DND-41 (cell line): ENCODE measurements at regions not wholly inside any gene's neighbourhood (a gene's known extent, or its start where the extent isn't known, plus 50 kb on each side); places are given as distances from the start of the nearest gene placed in this dataset.

ENCODE experiments used
- ATAC-seq: fragments of 200-7000 bp; cut with Tn5 transposase; 3 replicates; pipeline ENCODE4 v1.9.1; 2021; ENCODE audit warnings: low read depth; ENCODE audit not compliant: insufficient read depth
- DNase-seq: peaks from one replicate; pipeline ENCODE4 v3.0.0-alpha.2; 2020
- H2AFZ ChIP-seq: 2 replicates; pipeline ENCODE4 v1.6.0; 2012; ENCODE audit warnings: low read depth, low read length
- H3K27ac ChIP-seq: 2 replicates; pipeline ENCODE4 v1.5.1; 2012; ENCODE audit warnings: low read length, inconsistent platforms
- H3K27me3 ChIP-seq: fragments of 200-600 bp; sonication (generic); 2 replicates; pipeline ENCODE4 v1.6.0; 2012; ENCODE audit warnings: low read length, mild to moderate bottlenecking, inconsistent platforms; ENCODE audit not compliant: insufficient read depth, poor library complexity
- H3K36me3 ChIP-seq: 2 replicates; pipeline ENCODE4 v1.5.1; 2012; ENCODE audit warnings: low read length, inconsistent platforms; ENCODE audit not compliant: insufficient read depth
- H3K4me1 ChIP-seq: 2 replicates; pipeline ENCODE4 v1.5.1; 2012; ENCODE audit warnings: mild to moderate bottlenecking, low read length; ENCODE audit not compliant: insufficient read depth
- H3K4me2 ChIP-seq: 2 replicates; pipeline ENCODE4 v1.6.0; 2012; ENCODE audit warnings: mild to moderate bottlenecking, moderate library complexity, low read length, inconsistent platforms; ENCODE audit not compliant: insufficient read depth
- H3K4me3 ChIP-seq, 2 experiments: fragments of 200-600 bp in 1 of 2; shearing (Covaris generic) in 1 of 2; 2 replicates each; pipeline ENCODE4 v1.5.1; 2012 to 2016; ENCODE audit warnings: inconsistent platforms in 2 of 2, low read length in 2 of 2, mild to moderate bottlenecking in 2 of 2, low read depth in 1 of 2, moderate library complexity in 1 of 2
- H3K79me2 ChIP-seq: 2 replicates; pipeline ENCODE4 v1.6.0; 2012; ENCODE audit warnings: low read length, inconsistent platforms; ENCODE audit not compliant: insufficient read depth
- H3K9ac ChIP-seq: 2 replicates; pipeline ENCODE4 v1.6.0; 2012; ENCODE audit warnings: low read depth, mild to moderate bottlenecking, inconsistent platforms, low read length, moderate library complexity
- H3K9me3 ChIP-seq: 2 replicates; pipeline ENCODE4 v1.5.1; 2012; ENCODE audit warnings: low read length, moderate library complexity, mild to moderate bottlenecking, inconsistent platforms; ENCODE audit not compliant: insufficient read depth, severe bottlenecking
- H4K20me1 ChIP-seq: 2 replicates; pipeline ENCODE4 v1.6.0; 2012; ENCODE audit warnings: low read length; ENCODE audit not compliant: insufficient read depth
- EZH2 ChIP-seq: IDR thresholded peaks from 3 replicates; pipeline ENCODE4 v1.6.1; 2012; ENCODE audit warnings: borderline replicate concordance, low read depth, mild to moderate bottlenecking, moderate library complexity, low read length, inconsistent platforms; ENCODE audit not compliant: severe bottlenecking
- TF ChIP-seq, protein P1 (sequence below): IDR thresholded peaks from 2 replicates; pipeline ENCODE4 v1.5.1; 2012; ENCODE audit warnings: borderline replicate concordance, low read length, moderate library complexity, mild to moderate bottlenecking; ENCODE audit not compliant: poor library complexity, severe bottlenecking; ENCODE audit errors: extremely low read depth

DNA sequence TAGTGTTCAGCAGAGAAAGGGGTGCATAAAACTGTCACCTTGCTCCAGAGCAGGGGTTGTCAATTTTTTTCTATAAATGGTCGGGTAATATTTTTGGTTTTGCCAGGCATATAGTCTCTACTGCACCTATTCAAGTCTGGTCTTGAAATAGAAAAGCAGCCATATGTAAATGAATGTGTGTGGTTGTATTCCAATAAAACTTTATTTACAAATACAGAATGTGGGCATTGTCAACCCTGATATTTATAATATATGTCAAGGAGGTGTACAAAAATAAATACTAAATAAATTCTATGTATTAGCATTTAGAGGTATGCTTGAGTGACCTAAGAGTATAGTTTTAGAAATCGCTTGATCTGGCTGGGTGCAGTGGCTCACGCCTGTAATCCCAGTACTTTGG, 97.6 kb upstream of the SPRY2 start:
- no peaks in the 10 kb centered on the region for H3K79me2 ChIP-seq
- no peaks in the 10 kb centered on the region for H3K9me3 ChIP-seq
- ATAC-seq (no peak), DNase-seq (no peak)
- no peaks in the 10 kb centered on the region for H3K36me3 ChIP-seq
- TF ChIP-seq EZH2, result no peak
- TF ChIP-seq, protein P1, sequence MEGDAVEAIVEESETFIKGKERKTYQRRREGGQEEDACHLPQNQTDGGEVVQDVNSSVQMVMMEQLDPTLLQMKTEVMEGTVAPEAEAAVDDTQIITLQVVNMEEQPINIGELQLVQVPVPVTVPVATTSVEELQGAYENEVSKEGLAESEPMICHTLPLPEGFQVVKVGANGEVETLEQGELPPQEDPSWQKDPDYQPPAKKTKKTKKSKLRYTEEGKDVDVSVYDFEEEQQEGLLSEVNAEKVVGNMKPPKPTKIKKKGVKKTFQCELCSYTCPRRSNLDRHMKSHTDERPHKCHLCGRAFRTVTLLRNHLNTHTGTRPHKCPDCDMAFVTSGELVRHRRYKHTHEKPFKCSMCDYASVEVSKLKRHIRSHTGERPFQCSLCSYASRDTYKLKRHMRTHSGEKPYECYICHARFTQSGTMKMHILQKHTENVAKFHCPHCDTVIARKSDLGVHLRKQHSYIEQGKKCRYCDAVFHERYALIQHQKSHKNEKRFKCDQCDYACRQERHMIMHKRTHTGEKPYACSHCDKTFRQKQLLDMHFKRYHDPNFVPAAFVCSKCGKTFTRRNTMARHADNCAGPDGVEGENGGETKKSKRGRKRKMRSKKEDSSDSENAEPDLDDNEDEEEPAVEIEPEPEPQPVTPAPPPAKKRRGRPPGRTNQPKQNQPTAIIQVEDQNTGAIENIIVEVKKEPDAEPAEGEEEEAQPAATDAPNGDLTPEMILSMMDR, result no peak
- no peaks in the 10 kb centered on the region for H3K27me3 ChIP-seq
- no peaks in the 10 kb centered on the region for H4K20me1 ChIP-seq
- no peak overlapping the region for H3K9ac ChIP-seq
- no peaks in the 10 kb centered on the region for H3K4me1 ChIP-seq
- H2AFZ ChIP-seq, result no peak overlapping the region
- H3K27ac ChIP-seq, result no peak overlapping the region
- no peak overlapping the region for H3K4me2 ChIP-seq
- H3K4me3 ChIP-seq, result no peak overlapping the region

DNA sequence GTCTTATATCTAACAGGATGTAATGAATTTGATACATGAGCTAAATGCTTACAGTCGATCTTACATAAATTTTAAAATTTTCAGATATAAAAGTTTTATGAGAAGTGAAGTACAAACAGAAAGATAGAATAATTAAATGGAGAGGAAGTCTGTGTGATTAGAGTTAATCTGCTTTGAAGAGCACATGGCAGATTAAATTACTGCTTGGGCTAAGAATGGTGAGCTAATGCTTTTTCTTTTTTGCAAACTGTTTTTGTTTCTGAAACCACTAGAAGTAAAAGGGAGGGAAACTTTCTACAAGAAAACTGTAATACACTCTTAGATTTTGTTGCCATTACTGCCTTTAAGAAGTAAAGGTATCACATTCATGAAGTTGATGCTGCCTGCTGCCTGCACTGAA, 96.3 kb upstream of the SPRY2 start:
- H3K4me1 ChIP-seq, result no peaks in the 10 kb centered on the region
- H3K36me3 ChIP-seq, result no peaks in the 10 kb centered on the region
- no peaks in the 10 kb centered on the region for H3K79me2 ChIP-seq
- no peak for ATAC-seq
- H3K27ac ChIP-seq, result no peak overlapping the region
- no peaks in the 10 kb centered on the region for H3K27me3 ChIP-seq
- no peak overlapping the region for H3K9ac ChIP-seq
- H2AFZ ChIP-seq, result no peak overlapping the region
- no peak overlapping the region for H3K4me3 ChIP-seq
- TF ChIP-seq, protein P1, result no peak
- no peak for TF ChIP-seq EZH2
- H3K4me2 ChIP-seq, result no peak overlapping the region
- DNase-seq, result no peak
- no peaks in the 10 kb centered on the region for H3K9me3 ChIP-seq
- no peaks in the 10 kb centered on the region for H4K20me1 ChIP-seq

DNA sequence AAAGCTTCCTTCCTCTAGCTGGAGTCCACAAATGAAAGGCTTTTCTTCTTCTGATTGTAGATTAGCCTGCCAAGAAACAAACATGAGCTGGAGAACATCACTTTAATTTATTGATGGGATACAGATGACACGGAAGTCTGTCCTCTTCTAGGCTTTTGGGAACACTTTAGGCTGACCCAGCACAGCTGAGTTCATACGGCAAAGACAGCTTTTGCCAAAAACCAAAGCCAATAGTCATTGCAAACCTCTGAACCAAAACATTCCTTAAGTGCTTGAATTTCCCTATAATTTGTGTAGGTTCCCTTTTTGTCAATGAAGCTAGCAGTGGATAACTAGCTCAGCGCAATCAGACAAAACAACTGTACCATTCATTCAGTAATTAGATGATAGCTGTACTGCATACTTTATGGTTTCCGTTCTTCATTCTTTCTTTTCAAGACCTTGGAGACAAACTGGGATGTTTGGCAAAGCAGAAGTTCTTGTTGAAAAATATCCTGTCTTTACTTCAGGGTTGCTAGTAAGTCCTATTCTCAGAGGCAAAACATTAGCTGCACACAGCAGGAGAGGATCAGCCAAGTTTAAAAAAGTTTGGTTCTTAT, 95.7 kb upstream of the SPRY2 start:
- no peaks in the 10 kb centered on the region for H3K27me3 ChIP-seq
- no peaks in the 10 kb centered on the region for H4K20me1 ChIP-seq
- H3K36me3 ChIP-seq, result no peaks in the 10 kb centered on the region
- H3K79me2 ChIP-seq, result no peaks in the 10 kb centered on the region
- H3K9ac ChIP-seq, result no peak overlapping the region
- TF ChIP-seq EZH2, result no peak
- TF ChIP-seq, protein P1, result no peak
- no peak for DNase-seq
- no peak overlapping the region for H3K4me3 ChIP-seq
- H3K9me3 ChIP-seq, result no peaks in the 10 kb centered on the region
- H3K4me1 ChIP-seq, result no peaks in the 10 kb centered on the region
- no peak overlapping the region for H2AFZ ChIP-seq
- no peak for ATAC-seq
- no peak overlapping the region for H3K4me2 ChIP-seq
- H3K27ac ChIP-seq, result no peak overlapping the region

DNA sequence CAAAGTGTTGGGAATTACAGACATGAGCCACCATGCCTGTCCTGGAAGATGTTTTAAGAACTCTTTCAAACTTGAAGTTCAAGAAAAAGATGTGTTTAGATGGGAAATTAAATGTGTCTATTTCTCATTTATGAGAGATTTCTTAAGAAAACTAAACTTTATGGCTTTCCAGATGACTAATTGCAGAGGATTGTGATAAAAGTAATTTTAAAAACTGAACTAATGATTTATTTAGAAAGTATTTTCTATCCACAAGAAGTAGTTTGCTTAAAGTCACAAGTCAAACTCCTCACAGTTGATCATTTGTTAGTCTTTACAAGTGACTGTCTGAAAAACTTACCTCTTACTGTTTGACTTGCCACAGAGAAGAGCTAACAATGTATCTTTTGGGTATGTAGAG, 89.6 kb upstream of the SPRY2 start:
- Histone ChIP-seq H3K36me3 (no peaks in the 10 kb centered on the region), H4K20me1 (no peaks in the 10 kb centered on the region), H3K4me3 (no peak overlapping the region), H3K4me2 (no peak overlapping the region), H3K9ac (no peak overlapping the region), H3K27me3 (no peaks in the 10 kb centered on the region), H3K79me2 (no peaks in the 10 kb centered on the region), H3K27ac (no peak overlapping the region), H2AFZ (no peak overlapping the region), H3K9me3 (no peaks in the 10 kb centered on the region), H3K4me1 (no peaks in the 10 kb centered on the region)
- no peak for TF ChIP-seq EZH2
- TF ChIP-seq, protein P1, result no peak
- DNase-seq, result no peak
- ATAC-seq, result no peak
